ENCODE measurements at regions not wholly inside any gene's neighbourhood (a gene's known extent, or its start where the extent isn't known, plus 50 kb on each side); places are given as distances from the start of the nearest gene placed in this dataset.

DNA sequence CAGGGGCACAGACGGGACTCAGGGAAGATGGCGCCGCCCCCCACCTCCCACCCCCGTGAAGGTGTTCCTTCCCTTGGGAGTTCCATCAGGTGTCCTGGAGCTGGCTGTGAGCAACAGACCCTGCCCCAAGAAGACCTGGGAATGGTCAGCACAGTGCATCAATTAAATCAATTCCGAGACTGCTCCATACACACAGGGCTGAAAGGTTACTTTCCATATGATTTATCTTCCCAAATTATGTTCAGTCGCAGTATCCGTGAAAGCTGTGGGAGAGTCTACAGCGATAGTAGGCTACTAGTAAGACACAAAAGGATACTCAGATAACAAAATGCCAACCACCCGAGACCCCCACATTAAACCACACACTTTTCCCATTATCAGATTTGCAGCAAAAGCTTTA lies 71.8 kb upstream of the PABPC3 start:
- WGBS, 2 donors: 71 to 74% methylated on average over 9 of the region's 9 CpGs
- no peak for TF ChIP-seq EP300 (IDR thresholded peaks at IDR 0.05)
- DNase-seq (ENCODE audit: low spot score in 2 of 2): no peak
- Histone ChIP-seq H3K36me3 (no peaks in the 10 kb centered on the region), H3K27ac (no peak overlapping the region), H3K4me3 (no peak overlapping the region), H3K4me1 (no peaks in the 10 kb centered on the region), H3K9me3 (no peaks in the 10 kb centered on the region), H3K27me3 (peaks cover 0 to 5% of the 10 kb centered on the region in 2 donors)

DNA sequence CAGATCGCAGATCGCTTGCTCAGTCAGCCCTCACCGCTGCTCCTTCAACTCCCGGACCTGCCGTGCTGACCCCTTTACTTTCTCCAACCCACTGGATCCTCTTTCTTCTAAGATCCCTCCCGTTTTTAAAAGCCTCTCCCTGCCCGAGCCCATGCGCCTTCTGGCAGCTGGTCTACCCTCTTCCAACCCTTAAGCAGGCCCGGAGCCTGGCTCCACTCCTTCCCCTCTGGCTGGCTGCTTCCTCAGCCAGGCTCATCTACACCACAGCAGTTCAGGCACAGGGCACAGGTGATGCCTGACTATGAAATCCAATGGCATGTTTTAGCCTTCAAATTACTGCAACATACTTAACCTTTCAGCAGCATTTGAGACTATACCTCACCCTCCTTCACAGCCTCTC lies 63.8 kb upstream of the PABPC3 start:
- Histone ChIP-seq H3K4me1 (no peaks in the 10 kb centered on the region), H3K27me3 (peaks cover 0 to 6% of the 10 kb centered on the region in 2 donors), H3K9me3 (no peaks in the 10 kb centered on the region), H3K36me3 (no peaks in the 10 kb centered on the region), H3K27ac (no peak overlapping the region), H3K4me3 (no peak overlapping the region)
- 81 to 84% methylated on average over 9 of the region's 9 CpGs for WGBS, 2 donors
- TF ChIP-seq POLR2A (IDR thresholded peaks at IDR 0.05) (no peak), EP300 (IDR thresholded peaks at IDR 0.05) (no peak)
- TF ChIP-seq, protein P1, sequence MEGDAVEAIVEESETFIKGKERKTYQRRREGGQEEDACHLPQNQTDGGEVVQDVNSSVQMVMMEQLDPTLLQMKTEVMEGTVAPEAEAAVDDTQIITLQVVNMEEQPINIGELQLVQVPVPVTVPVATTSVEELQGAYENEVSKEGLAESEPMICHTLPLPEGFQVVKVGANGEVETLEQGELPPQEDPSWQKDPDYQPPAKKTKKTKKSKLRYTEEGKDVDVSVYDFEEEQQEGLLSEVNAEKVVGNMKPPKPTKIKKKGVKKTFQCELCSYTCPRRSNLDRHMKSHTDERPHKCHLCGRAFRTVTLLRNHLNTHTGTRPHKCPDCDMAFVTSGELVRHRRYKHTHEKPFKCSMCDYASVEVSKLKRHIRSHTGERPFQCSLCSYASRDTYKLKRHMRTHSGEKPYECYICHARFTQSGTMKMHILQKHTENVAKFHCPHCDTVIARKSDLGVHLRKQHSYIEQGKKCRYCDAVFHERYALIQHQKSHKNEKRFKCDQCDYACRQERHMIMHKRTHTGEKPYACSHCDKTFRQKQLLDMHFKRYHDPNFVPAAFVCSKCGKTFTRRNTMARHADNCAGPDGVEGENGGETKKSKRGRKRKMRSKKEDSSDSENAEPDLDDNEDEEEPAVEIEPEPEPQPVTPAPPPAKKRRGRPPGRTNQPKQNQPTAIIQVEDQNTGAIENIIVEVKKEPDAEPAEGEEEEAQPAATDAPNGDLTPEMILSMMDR (IDR thresholded peaks at IDR 0.05): no peak
- DNase-seq (ENCODE audit: low spot score in 2 of 2): no peak

DNA sequence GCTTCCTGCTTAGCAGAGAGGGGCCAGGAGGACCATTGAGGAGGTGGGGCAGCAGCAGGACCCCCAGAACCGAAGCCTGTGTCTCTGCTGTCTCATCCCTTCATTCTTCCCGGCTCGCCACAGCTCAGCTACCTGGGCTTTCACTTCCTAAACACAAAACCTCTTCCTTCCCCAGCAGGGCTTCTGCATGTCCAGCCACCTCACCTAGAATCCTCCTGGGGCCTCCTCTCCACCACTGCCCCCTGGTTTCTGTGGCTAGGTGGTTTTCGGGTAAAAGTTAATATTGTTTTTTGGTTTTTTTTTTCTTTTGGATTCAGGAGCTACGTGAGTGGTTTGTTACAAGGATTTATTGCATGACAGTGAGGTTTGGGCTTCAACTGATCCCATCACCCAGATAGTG lies 61.8 kb upstream of the PABPC3 start:
- DNase-seq (ENCODE audit: low spot score in 2 of 2): no peak
- WGBS, 2 donors: 75 to 77% methylated on average over 5 of the region's 5 CpGs
- Histone ChIP-seq H3K36me3 (no peaks in the 10 kb centered on the region), H3K4me3 (no peak overlapping the region), H3K4me1 (no peaks in the 10 kb centered on the region), H3K9me3 (no peaks in the 10 kb centered on the region), H3K27me3 (peaks cover 0 to 6% of the 10 kb centered on the region in 2 donors), H3K27ac (no peak overlapping the region)
- TF ChIP-seq POLR2A (IDR thresholded peaks at IDR 0.05) (no peak), EP300 (IDR thresholded peaks at IDR 0.05) (no peak)
- TF ChIP-seq, protein P1 (IDR thresholded peaks at IDR 0.05): no peak

DNA sequence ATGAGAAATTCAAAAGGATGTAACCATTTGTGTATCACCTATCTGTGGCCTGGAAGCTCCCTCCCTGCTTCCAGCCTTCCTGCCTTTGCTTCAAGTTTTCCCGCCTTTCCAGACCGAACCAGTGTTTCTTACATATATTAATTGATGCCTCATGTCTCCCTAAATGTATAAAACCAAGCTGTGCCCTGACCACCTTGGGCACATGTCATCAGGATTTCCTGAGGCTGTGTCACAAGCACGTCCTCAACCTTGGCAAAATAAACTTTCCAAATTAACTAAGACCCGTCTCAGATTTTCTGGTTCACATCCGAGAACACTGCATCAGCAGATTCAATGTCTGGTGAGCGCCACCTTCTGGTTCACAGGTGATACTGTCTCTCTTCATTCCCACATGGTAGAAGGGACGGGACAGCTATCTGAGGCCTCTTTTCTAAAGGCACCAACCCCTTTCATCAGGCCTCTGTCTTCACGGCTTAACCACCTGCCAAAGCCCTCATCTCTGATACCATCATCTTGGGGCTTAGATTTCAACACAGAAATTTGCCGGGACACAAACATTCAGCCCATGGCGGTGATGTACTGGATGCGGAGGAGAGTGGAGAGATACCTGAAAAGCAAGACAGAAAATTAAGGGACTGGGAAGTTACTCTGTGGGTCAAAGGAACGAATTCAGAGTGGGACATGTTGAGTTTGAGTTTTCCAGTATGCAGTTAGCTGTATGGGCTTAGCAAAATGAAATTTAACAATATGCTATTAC lies 58.7 kb upstream of the PABPC3 start:
- no peaks in the 10 kb centered on the region for H3K9me3 ChIP-seq
- no peak overlapping the region for H3K4me3 ChIP-seq
- H3K27ac ChIP-seq: no peak overlapping the region
- 35% methylated on average over 12 of the region's 12 CpGs for WGBS, 2 donors
- H3K4me1 ChIP-seq: no peaks in the 10 kb centered on the region
- TF ChIP-seq, protein P1 (IDR thresholded peaks at IDR 0.05): peak; percentile 42 to 67 (median 65)
- no peak for TF ChIP-seq POLR2A (IDR thresholded peaks at IDR 0.05)
- DNase-seq (ENCODE audit: low spot score in 2 of 2): peak in 1 of 2 donors; percentile 14
- H3K27me3 ChIP-seq: peaks cover 0 to 13% of the 10 kb centered on the region in 2 donors
- no peaks in the 10 kb centered on the region for H3K36me3 ChIP-seq

DNA sequence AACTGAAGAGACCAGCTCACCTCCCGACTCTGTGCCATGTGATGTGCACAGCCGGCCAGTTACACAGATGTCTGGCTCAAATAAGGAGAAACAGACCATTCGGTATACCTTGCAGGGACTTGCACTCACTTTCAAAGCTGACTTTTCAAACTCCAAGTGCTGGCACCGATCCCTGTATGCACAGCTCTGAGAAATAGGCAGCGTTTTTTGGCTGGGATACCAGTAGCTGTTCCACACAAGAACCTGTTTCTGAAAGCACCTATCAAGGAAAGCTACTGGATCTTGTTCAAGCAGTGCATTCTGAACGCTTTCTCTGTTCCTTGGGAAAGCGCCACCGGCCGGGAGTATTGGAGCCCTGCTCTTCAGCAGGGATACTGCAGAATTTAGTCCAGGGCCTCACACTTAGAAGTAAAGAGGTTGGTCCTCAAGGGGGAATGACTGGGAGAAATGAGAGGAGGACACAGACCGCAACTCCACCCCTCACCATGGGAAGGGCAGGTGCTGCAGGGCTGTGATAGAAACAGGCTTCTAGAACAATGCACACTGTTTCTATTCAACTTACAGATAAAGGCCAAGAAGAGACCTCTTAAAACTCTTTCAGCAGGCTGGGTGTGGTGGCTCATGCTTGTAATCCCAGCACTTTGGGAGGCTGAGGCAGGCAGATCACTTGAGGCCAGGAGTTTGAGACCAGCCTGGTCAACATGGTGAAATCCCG lies 53.6 kb upstream of the PABPC3 start:
- no peaks in the 10 kb centered on the region for H3K36me3 ChIP-seq
- 75% methylated on average over 11 of the region's 11 CpGs for WGBS, 2 donors
- TF ChIP-seq POLR2A (IDR thresholded peaks at IDR 0.05): no peak
- TF ChIP-seq, protein P1 (IDR thresholded peaks at IDR 0.05): no peak
- no peak for TF ChIP-seq EP300 (IDR thresholded peaks at IDR 0.05)
- H3K4me3 ChIP-seq: no peak overlapping the region
- H3K4me1 ChIP-seq: peaks cover 0 to 9% (median 0%) of the 10 kb centered on the region in 4 donors
- no peaks in the 10 kb centered on the region for H3K9me3 ChIP-seq
- H3K27ac ChIP-seq: no peak overlapping the region
- no peak for DNase-seq (ENCODE audit: low spot score in 2 of 2)
- H3K27me3 ChIP-seq: peaks cover 0 to 47% of the 10 kb centered on the region in 2 donors
